ENCODE measurements at regions not wholly inside any gene's neighbourhood (a gene's known extent, or its start where the extent isn't known, plus 50 kb on each side); places are given as distances from the start of the nearest gene placed in this dataset.

GRCh38 chrX:73348977-73349376 is 97.9 kb upstream of the CDX4 start:
- Histone ChIP-seq H3K4me2 (replicated peaks; ENCODE audit: extremely low read depth, low read length, poor library complexity, severe bottlenecking) (no peak overlapping the region), H3K9ac (ENCODE audit: insufficient read depth, low read length, poor library complexity, severe bottlenecking) (no peak overlapping the region), H3K79me2 (ENCODE audit: insufficient read depth, low read length) (no peaks in the 10 kb centered on the region), H3K27ac (ENCODE audit: low read depth in 1 of 2, low read length in 2 of 2) (no peak overlapping the region), H3K27me3 (ENCODE audit: control insufficient read depth in 2 of 2, insufficient read depth in 2 of 2, low read length in 2 of 2) (no peaks in the 10 kb centered on the region), H4K20me1 (ENCODE audit: insufficient read depth, low read length) (no peaks in the 10 kb centered on the region), H3K36me3 (replicated peaks in 1 of 2; ENCODE audit: control insufficient read depth in 1 of 2, insufficient read depth in 2 of 2, low read length in 2 of 2) (no peaks in the 10 kb centered on the region), H3K4me3 (replicated peaks in 1 of 3; ENCODE audit: low read depth in 2 of 3, low read length in 3 of 3) (no peak overlapping the region), H3K9me3 (replicated peaks in 1 of 2; ENCODE audit: control insufficient read depth in 1 of 2, insufficient read depth in 1 of 2, low read length in 2 of 2) (peaks cover under 1 to 12% of the 10 kb centered on the region in 2 donors), H3K4me1 (ENCODE audit: control insufficient read depth in 1 of 2, insufficient read depth in 2 of 2, low read length in 2 of 2) (no peaks in the 10 kb centered on the region), H2AFZ (ENCODE audit: insufficient read depth, low read depth, low read length, poor library complexity, severe bottlenecking) (no peak overlapping the region)
- peaks cover 0 to 3% (median 1%) of the 10 kb centered on the region in 3 donors for H3K27me3 Mint-ChIP-seq (ENCODE audit: low read depth in 3 of 3)
- H3K4me1 Mint-ChIP-seq = no peaks in the 10 kb centered on the region
- H3K36me3 Mint-ChIP-seq = no peaks in the 10 kb centered on the region
- no peak for DNase-seq
- peaks cover 0 to 17% (median 10%) of the 10 kb centered on the region in 7 donors for H3K9me3 Mint-ChIP-seq
- no peak overlapping the region for H3K4me3 Mint-ChIP-seq
- WGBS (ENCODE audit: insufficient coverage) = 75% methylated on average over 1 of the region's 1 CpG
- intact Hi-C loops (cut with micrococcal nuclease) = no loop called here
- TF ChIP-seq, protein P1, sequence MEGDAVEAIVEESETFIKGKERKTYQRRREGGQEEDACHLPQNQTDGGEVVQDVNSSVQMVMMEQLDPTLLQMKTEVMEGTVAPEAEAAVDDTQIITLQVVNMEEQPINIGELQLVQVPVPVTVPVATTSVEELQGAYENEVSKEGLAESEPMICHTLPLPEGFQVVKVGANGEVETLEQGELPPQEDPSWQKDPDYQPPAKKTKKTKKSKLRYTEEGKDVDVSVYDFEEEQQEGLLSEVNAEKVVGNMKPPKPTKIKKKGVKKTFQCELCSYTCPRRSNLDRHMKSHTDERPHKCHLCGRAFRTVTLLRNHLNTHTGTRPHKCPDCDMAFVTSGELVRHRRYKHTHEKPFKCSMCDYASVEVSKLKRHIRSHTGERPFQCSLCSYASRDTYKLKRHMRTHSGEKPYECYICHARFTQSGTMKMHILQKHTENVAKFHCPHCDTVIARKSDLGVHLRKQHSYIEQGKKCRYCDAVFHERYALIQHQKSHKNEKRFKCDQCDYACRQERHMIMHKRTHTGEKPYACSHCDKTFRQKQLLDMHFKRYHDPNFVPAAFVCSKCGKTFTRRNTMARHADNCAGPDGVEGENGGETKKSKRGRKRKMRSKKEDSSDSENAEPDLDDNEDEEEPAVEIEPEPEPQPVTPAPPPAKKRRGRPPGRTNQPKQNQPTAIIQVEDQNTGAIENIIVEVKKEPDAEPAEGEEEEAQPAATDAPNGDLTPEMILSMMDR (IDR thresholded peaks at IDR 0.05) = no peak
- no peak overlapping the region for H3K27ac Mint-ChIP-seq

GRCh38 chrX:73337366-73337765 is 109.5 kb upstream of the CDX4 start:
- Histone ChIP-seq H3K9me3 (replicated peaks in 1 of 2; ENCODE audit: control insufficient read depth in 1 of 2, insufficient read depth in 1 of 2, low read length in 2 of 2) (peaks cover 6 to 15% of the 10 kb centered on the region in 2 donors), H2AFZ (ENCODE audit: insufficient read depth, low read depth, low read length, poor library complexity, severe bottlenecking) (no peak overlapping the region), H3K4me1 (ENCODE audit: control insufficient read depth in 1 of 2, insufficient read depth in 2 of 2, low read length in 2 of 2) (no peaks in the 10 kb centered on the region), H3K27ac (ENCODE audit: low read depth in 1 of 2, low read length in 2 of 2) (no peak overlapping the region), H3K4me3 (replicated peaks in 1 of 3; ENCODE audit: low read depth in 2 of 3, low read length in 3 of 3) (no peak overlapping the region), H3K79me2 (ENCODE audit: insufficient read depth, low read length) (no peaks in the 10 kb centered on the region), H3K4me2 (replicated peaks; ENCODE audit: extremely low read depth, low read length, poor library complexity, severe bottlenecking) (no peak overlapping the region), H3K27me3 (ENCODE audit: control insufficient read depth in 2 of 2, insufficient read depth in 2 of 2, low read length in 2 of 2) (no peaks in the 10 kb centered on the region), H4K20me1 (ENCODE audit: insufficient read depth, low read length) (no peaks in the 10 kb centered on the region), H3K36me3 (replicated peaks in 1 of 2; ENCODE audit: control insufficient read depth in 1 of 2, insufficient read depth in 2 of 2, low read length in 2 of 2) (no peaks in the 10 kb centered on the region), H3K9ac (ENCODE audit: insufficient read depth, low read length, poor library complexity, severe bottlenecking) (no peak overlapping the region)
- intact Hi-C loops (cut with micrococcal nuclease) = no loop called here
- no peak overlapping the region for H3K4me3 Mint-ChIP-seq
- no peaks in the 10 kb centered on the region for H3K36me3 Mint-ChIP-seq
- no peak for DNase-seq
- H3K9me3 Mint-ChIP-seq = peaks cover 0 to 14% (median 9%) of the 10 kb centered on the region in 7 donors
- TF ChIP-seq, protein P1 (IDR thresholded peaks at IDR 0.05) = no peak
- WGBS (ENCODE audit: insufficient coverage) = no CpG with 5 or more reads among the region's 3 CpGs
- H3K27ac Mint-ChIP-seq = no peak overlapping the region
- H3K27me3 Mint-ChIP-seq (ENCODE audit: low read depth in 3 of 3) = peaks cover 0 to 2% (median 0%) of the 10 kb centered on the region in 3 donors
- no peaks in the 10 kb centered on the region for H3K4me1 Mint-ChIP-seq
